Smooth muscle cell (in vitro differentiated cells): ENCODE measurements at regions not wholly inside any gene's neighbourhood (a gene's known extent, or its start where the extent isn't known, plus 50 kb on each side); places are given as distances from the start of the nearest gene placed in this dataset.
"Not testable (repeated sequence)": the region's sequence is repeated elsewhere in the genome, so short reads cannot be mapped to it uniquely, and the experiment has no call there.

Experiments used
- DNase-seq: peaks from one replicate; lab custom pipeline; 2025; ENCODE audit not compliant: unreplicated experiment; lab: John Stamatoyannopoulos, UW
- H2AFZ ChIP-seq: fragments of 200-600 bp; sonication (generic); 2 replicates; pipeline ENCODE4 v1.6.0; 2016; ENCODE audit warnings: antibody characterized with exemption, low read depth, mild to moderate bottlenecking
- H3F3A ChIP-seq: fragments of 200-600 bp; sonication (generic); 2 replicates; pipeline ENCODE4 v1.6.0; 2017; ENCODE audit warnings: antibody characterized with exemption, low read depth
- H3K27ac ChIP-seq: fragments of 200-600 bp; sonication (generic); 2 replicates; pipeline ENCODE4 v1.5.1; 2016; ENCODE audit warnings: low read depth, mild to moderate bottlenecking
- H3K27me3 ChIP-seq: fragments of 200-600 bp; sonication (generic); 2 replicates; pipeline ENCODE4 v1.6.1; 2016; ENCODE audit warnings: low read depth, mild to moderate bottlenecking
- H3K36me3 ChIP-seq: fragments of 200-600 bp; sonication (generic); 2 replicates; pipeline ENCODE4 v1.5.1; 2016; ENCODE audit warnings: low read depth
- H3K4me1 ChIP-seq: fragments of 200-600 bp; sonication (generic); 2 replicates; pipeline ENCODE4 v1.5.1; 2016; ENCODE audit warnings: low read depth
- H3K4me2 ChIP-seq: fragments of 200-600 bp; sonication (generic); 2 replicates; pipeline ENCODE4 v1.6.0; 2016; ENCODE audit warnings: mild to moderate bottlenecking
- H3K4me3 ChIP-seq: fragments of 200-600 bp; sonication (generic); 2 replicates; pipeline ENCODE4 v1.5.1; 2016; ENCODE audit warnings: mild to moderate bottlenecking
- H3K79me2 ChIP-seq: fragments of 200-600 bp; sonication (generic); 2 replicates; pipeline ENCODE4 v1.6.0; 2016; ENCODE audit warnings: low read depth, mild to moderate bottlenecking
- H3K9ac ChIP-seq: fragments of 200-600 bp; sonication (generic); 2 replicates; pipeline ENCODE4 v1.6.0; 2016; ENCODE audit warnings: low read depth
- H3K9me3 ChIP-seq: fragments of 200-600 bp; sonication (generic); replicated peaks from 2 replicates; pipeline ENCODE4 v1.5.1; 2016; ENCODE audit warnings: low read depth
- H4K20me1 ChIP-seq: fragments of 200-600 bp; sonication (generic); 2 replicates; pipeline ENCODE4 v1.6.0; 2016; ENCODE audit warnings: low read depth
- CTCF ChIP-seq: fragments of 200-600 bp; sonication (generic); IDR thresholded peaks from 2 replicates; pipeline ENCODE4 v1.5.1; 2017; ENCODE audit warnings: borderline replicate concordance, mild to moderate bottlenecking, antibody characterized with exemption; ENCODE audit not compliant: insufficient read depth, poor library complexity, severe bottlenecking
- WGBS: methylation state at CpG from one replicate; pipeline ENCODE4 v1.1.7; 2016; ENCODE audit warnings: low lambda C conversion rate; 5-methylcytosine and 5-hydroxymethylcytosine counted together

GRCh38 chrX:122269243-122269781 is 914.8 kb upstream of the GRIA3 start:
- Histone ChIP-seq H3K27me3 (no peaks in the 10 kb centered on the region), H4K20me1 (no peaks in the 10 kb centered on the region), H3K36me3 (no peaks in the 10 kb centered on the region), H3K4me3 (no peak overlapping the region), H3F3A (no peaks in the 10 kb centered on the region), H3K79me2 (no peaks in the 10 kb centered on the region), H3K9me3 (no peaks in the 10 kb centered on the region), H2AFZ (no peak overlapping the region), H3K4me2 (no peak overlapping the region), H3K9ac (no peak overlapping the region), H3K4me1 (no peaks in the 10 kb centered on the region), H3K27ac (no peak overlapping the region)
- DNase-seq = no peak
- no peak for TF ChIP-seq CTCF

- Histone ChIP-seq H2AFZ (no peak overlapping the region), H3K9ac (no peak overlapping the region)
Observed at GRCh38 chrX:122270809-122271494, 913.1 kb upstream of the GRIA3 start.

GRCh38 chrX:122272011-122272410 is 912.1 kb upstream of the GRIA3 start:
- no peaks in the 10 kb centered on the region for H3K79me2 ChIP-seq
- H3K9ac ChIP-seq = no peak overlapping the region
- no peaks in the 10 kb centered on the region for H3K4me1 ChIP-seq
- H3F3A ChIP-seq = no peaks in the 10 kb centered on the region
- H3K4me2 ChIP-seq = no peak overlapping the region
- DNase-seq = no peak
- no peak for TF ChIP-seq CTCF
- H4K20me1 ChIP-seq = no peaks in the 10 kb centered on the region
- H3K27me3 ChIP-seq = no peaks in the 10 kb centered on the region
- no peaks in the 10 kb centered on the region for H3K9me3 ChIP-seq
- no peak overlapping the region for H3K4me3 ChIP-seq
- no peaks in the 10 kb centered on the region for H3K36me3 ChIP-seq
- H3K27ac ChIP-seq = no peak overlapping the region
- no peak overlapping the region for H2AFZ ChIP-seq
- WGBS = 53% methylated on average over 1 of the region's 1 CpG

More at GRCh38 chrX:122270809-122271494, 913.1 kb upstream of the GRIA3 start:
- no peak overlapping the region for H3K4me3 ChIP-seq
- H3K27ac ChIP-seq = no peak overlapping the region
- H3K4me2 ChIP-seq = no peak overlapping the region
- H3K4me1 ChIP-seq = no peaks in the 10 kb centered on the region
- H3K9me3 ChIP-seq = no peaks in the 10 kb centered on the region
- no peaks in the 10 kb centered on the region for H3K79me2 ChIP-seq
- no peaks in the 10 kb centered on the region for H4K20me1 ChIP-seq
- no peaks in the 10 kb centered on the region for H3F3A ChIP-seq
- 86% methylated on average over 7 of the region's 7 CpGs for WGBS
- DNase-seq = no peak
- no peak for TF ChIP-seq CTCF
- no peaks in the 10 kb centered on the region for H3K36me3 ChIP-seq
- H3K27me3 ChIP-seq = no peaks in the 10 kb centered on the region

GRCh38 chrX:122279746-122280145 is 904.3 kb upstream of the GRIA3 start:
- Histone ChIP-seq H3K4me1 (no peaks in the 10 kb centered on the region), H3K9ac (no peak overlapping the region), H3K36me3 (no peaks in the 10 kb centered on the region), H3K4me2 (no peak overlapping the region), H3K9me3 (no peaks in the 10 kb centered on the region), H4K20me1 (no peaks in the 10 kb centered on the region), H3K4me3 (no peak overlapping the region), H2AFZ (no peak overlapping the region), H3F3A (no peaks in the 10 kb centered on the region), H3K27ac (no peak overlapping the region), H3K27me3 (no peaks in the 10 kb centered on the region), H3K79me2 (no peaks in the 10 kb centered on the region)
- DNase-seq = no peak
- no peak for TF ChIP-seq CTCF
- WGBS = 84% methylated on average over 1 of the region's 1 CpG

GRCh38 chrX:122299822-122300221 is 884.3 kb upstream of the GRIA3 start:
- not testable (repeated sequence) for H3K79me2 ChIP-seq, H3K36me3 ChIP-seq
- 71% methylated on average over 5 of the region's 5 CpGs for WGBS

More at GRCh38 chrX:122299822-122300221, 884.3 kb upstream of the GRIA3 start:
- not testable (repeated sequence) for DNase-seq, H3F3A ChIP-seq, H3K4me2 ChIP-seq, H4K20me1 ChIP-seq, H3K27ac ChIP-seq, H3K27me3 ChIP-seq, H3K9ac ChIP-seq, H3K4me1 ChIP-seq, H3K9me3 ChIP-seq, H3K4me3 ChIP-seq, H2AFZ ChIP-seq
